GM12878 (cell line): ENCODE measurements at regions not wholly inside any gene's neighbourhood (a gene's known extent, or its start where the extent isn't known, plus 50 kb on each side); places are given as distances from the start of the nearest gene placed in this dataset.

Experiments
- ATAC-seq: fragments of 200-7000 bp; cut with Tn5 transposase; 3 replicates; pipeline ENCODE4 v1.9.1; 2020; ENCODE audit warnings: mild to moderate bottlenecking, moderate library complexity
- BruUV-seq: library from RNA; stranded (reverse); fragments of 400-500 nt; replicated peaks from 2 replicates; lab custom pipeline; 2021; lab: Mats Ljungman, UMichigan
- CTCF ChIA-PET: fragments of 300-600 bp; sonication (Branson Sonifier 250); formaldehyde crosslinking; extraction: SDS; loops from one replicate; lab custom pipeline; 2021; ENCODE audit warnings: inconsistent platforms; lab: Yijun Ruan, JAX
- POLR2A ChIA-PET: fragments of 350-600 bp; formaldehyde crosslinking; extraction: SDS; loops from one replicate; lab custom pipeline; 2021; ENCODE audit warnings: inconsistent platforms; lab: Charles Lee
- RAD21 ChIA-PET: fragments of 300-600 bp; sonication (Branson Sonifier 250); formaldehyde crosslinking; loops from one replicate; lab custom pipeline; 2023; ENCODE audit warnings: antibody characterized with exemption; ENCODE audit not compliant: unreplicated experiment; lab: Charles Lee
- SMC1A ChIA-PET: fragments of 300-600 bp; sonication (Branson Sonifier 250); formaldehyde crosslinking; loops from one replicate; lab custom pipeline; 2023; ENCODE audit not compliant: unreplicated experiment, uncharacterized antibody; lab: Charles Lee
- DNase-seq: peaks from one replicate; pipeline ENCODE4 v3.0.0-alpha.2; 2011; ENCODE audit warnings: low read depth, low spot score
- FAIRE-seq: peaks from 3 replicates; lab custom pipeline; 2011; peaks lifted over from hg19 to GRCh38; lab: Jason Lieb, UNC
- H2AFZ ChIP-seq: 2 replicates; pipeline ENCODE4 v1.6.0; 2011; ENCODE audit warnings: low read depth, low read length, control low read depth; ENCODE audit not compliant: control insufficient read depth
- H3K27ac ChIP-seq: 2 replicates; pipeline ENCODE4 v1.5.1; 2011; ENCODE audit warnings: control low read depth; ENCODE audit not compliant: control insufficient read depth, insufficient read depth
- H3K27me3 ChIP-seq, 2 experiments: replicated peaks in 1 of 2; 2 replicates each; pipeline versions ENCODE4 v1.6.0 to v1.6.1; 2011; ENCODE audit warnings: low read length in 1 of 2; ENCODE audit not compliant: control insufficient read depth in 2 of 2, insufficient read depth in 2 of 2
- H3K36me3 ChIP-seq, 2 experiments: 2 replicates each; pipeline ENCODE4 v1.5.1; 2011; ENCODE audit warnings: low read length in 1 of 2; ENCODE audit not compliant: control insufficient read depth in 2 of 2, insufficient read depth in 2 of 2
- H3K4me1 ChIP-seq: 2 replicates; pipeline ENCODE4 v1.6.1; 2011; ENCODE audit warnings: mild to moderate bottlenecking, low read length, moderate library complexity, mixed read lengths; ENCODE audit not compliant: control insufficient read depth, insufficient read depth
- H3K4me2 ChIP-seq: 2 replicates; pipeline ENCODE4 v1.6.0; 2011; ENCODE audit warnings: control low read depth; ENCODE audit not compliant: control insufficient read depth, insufficient read depth
- H3K4me3 ChIP-seq: fragments of 200-600 bp; sonication (generic); 2 replicates; pipeline ENCODE4 v1.5.1; 2016
- H3K79me2 ChIP-seq: 2 replicates; pipeline ENCODE4 v1.6.0; 2011; ENCODE audit warnings: low read length; ENCODE audit not compliant: control insufficient read depth, insufficient read depth
- H3K9ac ChIP-seq: 2 replicates; pipeline ENCODE4 v1.8.0; 2011; ENCODE audit warnings: low read length, control low read depth, mixed read lengths; ENCODE audit not compliant: control insufficient read depth, insufficient read depth
- H3K9me3 ChIP-seq: replicated peaks from 3 replicates; pipeline ENCODE4 v1.5.1; 2011; ENCODE audit warnings: mild to moderate bottlenecking, low read length; ENCODE audit not compliant: control insufficient read depth, insufficient read depth
- H4K20me1 ChIP-seq: 2 replicates; pipeline ENCODE4 v1.6.0; 2011; ENCODE audit not compliant: control insufficient read depth, insufficient read depth
- ATF7 ChIP-seq: fragments of 450-650 bp; IDR thresholded peaks from 2 replicates; pipeline ENCODE4 v1.6.1; 2016; ENCODE audit warnings: low read depth, mild to moderate bottlenecking
- BRCA1 ChIP-seq: IDR thresholded peaks from 2 replicates; pipeline ENCODE4 v1.6.1; 2011; ENCODE audit warnings: low read depth, low read length, improper control_type of control experiment
- CEBPB ChIP-seq, 2 experiments: fragments of 150-350 bp in 1 of 2; IDR thresholded peaks; 2 replicates each; pipeline ENCODE4 v1.6.1; 2012 to 2014; ENCODE audit warnings: low read depth in 2 of 2, low read length in 2 of 2, borderline replicate concordance in 1 of 2, inconsistent platforms in 1 of 2
- CREM ChIP-seq: IDR thresholded peaks from 2 replicates; pipeline ENCODE4 v1.6.1; 2014; ENCODE audit warnings: antibody characterized with exemption, low read depth
- E2F4 ChIP-seq: IDR thresholded peaks from 2 replicates; pipeline ENCODE4 v1.6.1; 2012; ENCODE audit warnings: low read depth, low read length, improper control_type of control experiment
- GATAD2B ChIP-seq: fragments of 450-650 bp; conservative IDR thresholded peaks from 2 replicates; pipeline ENCODE4 v1.6.1; 2017; ENCODE audit warnings: low read depth, mild to moderate bottlenecking, moderate library complexity
- MYC ChIP-seq: IDR thresholded peaks from 2 replicates; pipeline ENCODE4 v1.6.1; 2011; ENCODE audit warnings: mild to moderate bottlenecking, low read length, moderate library complexity, inconsistent platforms; ENCODE audit not compliant: insufficient read depth, insufficient replicate concordance, insufficient read length, severe bottlenecking
- TAF1 ChIP-seq: IDR thresholded peaks from 2 replicates; pipeline ENCODE4 v1.6.1; 2011; ENCODE audit warnings: mild to moderate bottlenecking, low read depth, low read length, borderline replicate concordance
- TCF12 ChIP-seq: IDR thresholded peaks from 2 replicates; pipeline ENCODE4 v1.6.1; 2011; ENCODE audit warnings: low read depth, mild to moderate bottlenecking, low read length
- USF1 ChIP-seq: IDR thresholded peaks from 2 replicates; pipeline ENCODE4 v1.6.1; 2011; ENCODE audit warnings: borderline replicate concordance, low read depth, mild to moderate bottlenecking, moderate library complexity, mixed read lengths, low read length; ENCODE audit not compliant: insufficient read depth; ENCODE audit errors: extremely low read length
- ZNF622 ChIP-seq: fragments of 450-650 bp; IDR thresholded peaks from 2 replicates; pipeline ENCODE4 v1.6.1; 2017; ENCODE audit warnings: mild to moderate bottlenecking, inconsistent platforms
- WGBS: methylation state at CpG from one replicate; pipeline ENCODE4 v1.1.6; 2016; ENCODE audit warnings: low lambda C conversion rate; ENCODE audit not compliant: insufficient replicate concordance, insufficient coverage; ENCODE audit errors: missing lambda C conversion rate; 5-methylcytosine and 5-hydroxymethylcytosine counted together
- in situ Hi-C: fragments of 300-500 bp; cut with MboI; formaldehyde crosslinking; loops from 9 replicates; pipeline ENCODE4 v1.14.3; 2018; ENCODE audit warnings: mixed read lengths
- intact Hi-C: fragments of 100-400 bp; cut with micrococcal nuclease; formaldehyde crosslinking; loops from one replicate; pipeline ENCODE4 v1.14.2; 2022; ENCODE audit not compliant: unreplicated experiment
- TF ChIP-seq, protein P1 (sequence below): fragments of 150-350 bp; IDR thresholded peaks from 2 replicates; pipeline ENCODE4 v1.6.1; 2016; ENCODE audit warnings: low read depth, low read length
- TF ChIP-seq, protein P2 (sequence below): fragments of 450-650 bp; IDR thresholded peaks from 2 replicates; pipeline ENCODE4 v1.6.1; 2017; ENCODE audit warnings: mild to moderate bottlenecking, moderate library complexity

- H3K79me2 ChIP-seq = no peaks in the 10 kb centered on the region
- 76% methylated on average over 4 of the region's 4 CpGs for WGBS
- no peak overlapping the region for H3K4me3 ChIP-seq
- no peaks in the 10 kb centered on the region for H4K20me1 ChIP-seq
- ChIA-PET CTCF (no interaction called here), RAD21 (interaction anchor here (1.1 kb wide), 1 partner anchor 36 kb away, joined by 3 read pairs; no protein-coding TSS in a partner anchor), SMC1A (interaction anchor here (0.7 to 1.1 kb wide), 2 partner anchors 32 to 52 kb away, joined by 3 read pairs; no protein-coding TSS in a partner anchor), POLR2A (no interaction called here)
- H3K9ac ChIP-seq = no peak overlapping the region
- no TSS peak for BruUV-seq
- peaks cover 19% of the 10 kb centered on the region for H3K4me1 ChIP-seq
- H3K4me2 ChIP-seq = no peak overlapping the region
- no peak for FAIRE-seq
- ATAC-seq = no peak
- no peaks in the 10 kb centered on the region for H3K36me3 ChIP-seq
- H3K27ac ChIP-seq = no peak overlapping the region
- no peaks in the 10 kb centered on the region for H3K27me3 ChIP-seq
- intact Hi-C loops = no loop called here
- H3K9me3 ChIP-seq = no peaks in the 10 kb centered on the region; the same call in 2 of the 3 replicates
- no peak for DNase-seq
- TF ChIP-seq TCF12 = no peak
- TF ChIP-seq ZNF622 = no peak
- TF ChIP-seq, protein P1, sequence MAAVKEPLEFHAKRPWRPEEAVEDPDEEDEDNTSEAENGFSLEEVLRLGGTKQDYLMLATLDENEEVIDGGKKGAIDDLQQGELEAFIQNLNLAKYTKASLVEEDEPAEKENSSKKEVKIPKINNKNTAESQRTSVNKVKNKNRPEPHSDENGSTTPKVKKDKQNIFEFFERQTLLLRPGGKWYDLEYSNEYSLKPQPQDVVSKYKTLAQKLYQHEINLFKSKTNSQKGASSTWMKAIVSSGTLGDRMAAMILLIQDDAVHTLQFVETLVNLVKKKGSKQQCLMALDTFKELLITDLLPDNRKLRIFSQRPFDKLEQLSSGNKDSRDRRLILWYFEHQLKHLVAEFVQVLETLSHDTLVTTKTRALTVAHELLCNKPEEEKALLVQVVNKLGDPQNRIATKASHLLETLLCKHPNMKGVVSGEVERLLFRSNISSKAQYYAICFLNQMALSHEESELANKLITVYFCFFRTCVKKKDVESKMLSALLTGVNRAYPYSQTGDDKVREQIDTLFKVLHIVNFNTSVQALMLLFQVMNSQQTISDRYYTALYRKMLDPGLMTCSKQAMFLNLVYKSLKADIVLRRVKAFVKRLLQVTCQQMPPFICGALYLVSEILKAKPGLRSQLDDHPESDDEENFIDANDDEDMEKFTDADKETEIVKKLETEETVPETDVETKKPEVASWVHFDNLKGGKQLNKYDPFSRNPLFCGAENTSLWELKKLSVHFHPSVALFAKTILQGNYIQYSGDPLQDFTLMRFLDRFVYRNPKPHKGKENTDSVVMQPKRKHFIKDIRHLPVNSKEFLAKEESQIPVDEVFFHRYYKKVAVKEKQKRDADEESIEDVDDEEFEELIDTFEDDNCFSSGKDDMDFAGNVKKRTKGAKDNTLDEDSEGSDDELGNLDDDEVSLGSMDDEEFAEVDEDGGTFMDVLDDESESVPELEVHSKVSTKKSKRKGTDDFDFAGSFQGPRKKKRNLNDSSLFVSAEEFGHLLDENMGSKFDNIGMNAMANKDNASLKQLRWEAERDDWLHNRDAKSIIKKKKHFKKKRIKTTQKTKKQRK = no peak
- no peak for TF ChIP-seq CREM
- TF ChIP-seq CEBPB (IDR thresholded peaks at IDR 0.05; ENCODE audit: borderline replicate concordance in 1 of 2, low read depth in 2 of 2, low read length in 2 of 2) = no peak
- TF ChIP-seq TAF1 = no peak
- no peak for TF ChIP-seq MYC
- no peak for TF ChIP-seq USF1
- no peak for TF ChIP-seq GATAD2B
- TF ChIP-seq, protein P2, sequence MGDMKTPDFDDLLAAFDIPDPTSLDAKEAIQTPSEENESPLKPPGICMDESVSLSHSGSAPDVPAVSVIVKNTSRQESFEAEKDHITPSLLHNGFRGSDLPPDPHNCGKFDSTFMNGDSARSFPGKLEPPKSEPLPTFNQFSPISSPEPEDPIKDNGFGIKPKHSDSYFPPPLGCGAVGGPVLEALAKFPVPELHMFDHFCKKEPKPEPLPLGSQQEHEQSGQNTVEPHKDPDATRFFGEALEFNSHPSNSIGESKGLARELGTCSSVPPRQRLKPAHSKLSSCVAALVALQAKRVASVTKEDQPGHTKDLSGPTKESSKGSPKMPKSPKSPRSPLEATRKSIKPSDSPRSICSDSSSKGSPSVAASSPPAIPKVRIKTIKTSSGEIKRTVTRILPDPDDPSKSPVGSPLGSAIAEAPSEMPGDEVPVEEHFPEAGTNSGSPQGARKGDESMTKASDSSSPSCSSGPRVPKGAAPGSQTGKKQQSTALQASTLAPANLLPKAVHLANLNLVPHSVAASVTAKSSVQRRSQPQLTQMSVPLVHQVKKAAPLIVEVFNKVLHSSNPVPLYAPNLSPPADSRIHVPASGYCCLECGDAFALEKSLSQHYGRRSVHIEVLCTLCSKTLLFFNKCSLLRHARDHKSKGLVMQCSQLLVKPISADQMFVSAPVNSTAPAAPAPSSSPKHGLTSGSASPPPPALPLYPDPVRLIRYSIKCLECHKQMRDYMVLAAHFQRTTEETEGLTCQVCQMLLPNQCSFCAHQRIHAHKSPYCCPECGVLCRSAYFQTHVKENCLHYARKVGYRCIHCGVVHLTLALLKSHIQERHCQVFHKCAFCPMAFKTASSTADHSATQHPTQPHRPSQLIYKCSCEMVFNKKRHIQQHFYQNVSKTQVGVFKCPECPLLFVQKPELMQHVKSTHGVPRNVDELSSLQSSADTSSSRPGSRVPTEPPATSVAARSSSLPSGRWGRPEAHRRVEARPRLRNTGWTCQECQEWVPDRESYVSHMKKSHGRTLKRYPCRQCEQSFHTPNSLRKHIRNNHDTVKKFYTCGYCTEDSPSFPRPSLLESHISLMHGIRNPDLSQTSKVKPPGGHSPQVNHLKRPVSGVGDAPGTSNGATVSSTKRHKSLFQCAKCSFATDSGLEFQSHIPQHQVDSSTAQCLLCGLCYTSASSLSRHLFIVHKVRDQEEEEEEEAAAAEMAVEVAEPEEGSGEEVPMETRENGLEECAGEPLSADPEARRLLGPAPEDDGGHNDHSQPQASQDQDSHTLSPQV = no peak
- TF ChIP-seq BRCA1 = no peak
- no peak for TF ChIP-seq E2F4
- no peak for TF ChIP-seq ATF7
- TF ChIP-seq, all 136 proteins: peak for 0
- in situ Hi-C loops = no loop called here
- H2AFZ ChIP-seq = no peak overlapping the region
These were observed 64.3 kb upstream of the IRF2BP2 start for GRCh38 chr1:234674218-234674815.
